ENCODE measurements at regions not wholly inside any gene's neighbourhood (a gene's known extent, or its start where the extent isn't known, plus 50 kb on each side); places are given as distances from the start of the nearest gene placed in this dataset.

GRCh38 chr14:42323426-42323825, 716.8 kb downstream of the LRFN5 start:
- TF ChIP-seq, protein P1, sequence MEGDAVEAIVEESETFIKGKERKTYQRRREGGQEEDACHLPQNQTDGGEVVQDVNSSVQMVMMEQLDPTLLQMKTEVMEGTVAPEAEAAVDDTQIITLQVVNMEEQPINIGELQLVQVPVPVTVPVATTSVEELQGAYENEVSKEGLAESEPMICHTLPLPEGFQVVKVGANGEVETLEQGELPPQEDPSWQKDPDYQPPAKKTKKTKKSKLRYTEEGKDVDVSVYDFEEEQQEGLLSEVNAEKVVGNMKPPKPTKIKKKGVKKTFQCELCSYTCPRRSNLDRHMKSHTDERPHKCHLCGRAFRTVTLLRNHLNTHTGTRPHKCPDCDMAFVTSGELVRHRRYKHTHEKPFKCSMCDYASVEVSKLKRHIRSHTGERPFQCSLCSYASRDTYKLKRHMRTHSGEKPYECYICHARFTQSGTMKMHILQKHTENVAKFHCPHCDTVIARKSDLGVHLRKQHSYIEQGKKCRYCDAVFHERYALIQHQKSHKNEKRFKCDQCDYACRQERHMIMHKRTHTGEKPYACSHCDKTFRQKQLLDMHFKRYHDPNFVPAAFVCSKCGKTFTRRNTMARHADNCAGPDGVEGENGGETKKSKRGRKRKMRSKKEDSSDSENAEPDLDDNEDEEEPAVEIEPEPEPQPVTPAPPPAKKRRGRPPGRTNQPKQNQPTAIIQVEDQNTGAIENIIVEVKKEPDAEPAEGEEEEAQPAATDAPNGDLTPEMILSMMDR (IDR thresholded peaks at IDR 0.05) = no peak
- TF ChIP-seq EP300 (IDR thresholded peaks at IDR 0.05) = no peak
- no peak for TF ChIP-seq POLR2A (IDR thresholded peaks at IDR 0.05; ENCODE audit: low read depth)
